MG63 (cell line): ENCODE measurements at regions not wholly inside any gene's neighbourhood (a gene's known extent, or its start where the extent isn't known, plus 50 kb on each side); places are given as distances from the start of the nearest gene placed in this dataset.

Source experiments
- DNase-seq: peaks from one replicate; pipeline ENCODE4 v3.0.0-alpha.2; 2020
- H3K27me3 ChIP-seq: fragments of 250-450 bp; sonication (Bioruptor Pico); 2 replicates; pipeline ENCODE4 v1.5.1; 2020; ENCODE audit warnings: mild to moderate bottlenecking, moderate library complexity
- H3K36me3 ChIP-seq: fragments of 250-450 bp; sonication (Bioruptor Pico); 2 replicates; pipeline ENCODE4 v1.5.1; 2020; ENCODE audit warnings: mild to moderate bottlenecking, moderate library complexity
- H3K4me3 ChIP-seq: fragments of 250-450 bp; sonication (Bioruptor Pico); 2 replicates; pipeline ENCODE4 v1.5.1; 2020; ENCODE audit warnings: mild to moderate bottlenecking, moderate library complexity
- H3K9me3 ChIP-seq: fragments of 250-450 bp; sonication (Bioruptor Pico); 2 replicates; pipeline ENCODE4 v1.5.1; 2020; ENCODE audit warnings: mild to moderate bottlenecking, moderate library complexity

DNA sequence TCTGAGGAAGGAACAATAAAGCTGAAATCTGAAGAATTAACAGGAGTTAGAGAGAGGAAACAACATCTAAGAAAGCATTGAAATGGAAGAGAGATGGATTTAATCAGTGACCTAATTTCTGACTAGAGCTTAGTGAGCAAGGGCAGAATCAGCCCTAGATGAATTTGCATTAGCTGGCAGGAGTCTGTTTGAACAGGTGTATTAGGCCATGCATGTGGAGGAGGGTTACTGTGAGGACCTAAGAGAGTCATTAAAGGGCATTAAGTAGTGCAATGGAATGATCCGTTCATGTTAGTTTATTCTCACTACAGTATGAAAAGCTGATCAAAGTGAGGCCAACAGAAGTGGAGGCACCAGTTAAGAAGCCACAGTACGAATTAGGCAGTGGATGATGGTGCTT lies 285.3 kb downstream of the GRB14 start:
- no peak overlapping the region for H3K4me3 ChIP-seq
- H3K9me3 ChIP-seq, result no peaks in the 10 kb centered on the region
- H3K27me3 ChIP-seq, result no peaks in the 10 kb centered on the region
- DNase-seq, result no peak
- no peaks in the 10 kb centered on the region for H3K36me3 ChIP-seq

DNA sequence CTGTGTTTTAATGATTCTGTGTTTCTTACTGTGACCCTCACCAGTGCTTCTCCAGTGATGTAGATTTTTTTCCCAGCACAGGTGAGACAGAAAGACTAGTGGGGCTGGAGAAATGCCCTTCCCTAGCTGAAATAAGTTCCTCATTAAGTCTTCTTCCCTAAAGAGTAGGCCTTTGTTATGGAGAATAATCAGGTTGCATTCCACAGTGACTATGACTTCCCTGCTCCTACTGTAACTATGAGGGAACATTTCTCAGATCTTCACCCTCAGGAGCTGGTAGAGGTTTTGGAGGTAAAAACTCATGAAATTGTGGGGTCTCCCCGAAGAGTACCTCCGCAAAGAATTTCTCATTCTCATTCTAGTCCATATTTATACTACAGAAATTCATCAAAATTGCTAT lies 286.2 kb downstream of the GRB14 start:
- H3K9me3 ChIP-seq, result no peaks in the 10 kb centered on the region
- H3K36me3 ChIP-seq, result no peaks in the 10 kb centered on the region
- DNase-seq, result no peak
- H3K27me3 ChIP-seq, result no peaks in the 10 kb centered on the region
- no peak overlapping the region for H3K4me3 ChIP-seq

DNA sequence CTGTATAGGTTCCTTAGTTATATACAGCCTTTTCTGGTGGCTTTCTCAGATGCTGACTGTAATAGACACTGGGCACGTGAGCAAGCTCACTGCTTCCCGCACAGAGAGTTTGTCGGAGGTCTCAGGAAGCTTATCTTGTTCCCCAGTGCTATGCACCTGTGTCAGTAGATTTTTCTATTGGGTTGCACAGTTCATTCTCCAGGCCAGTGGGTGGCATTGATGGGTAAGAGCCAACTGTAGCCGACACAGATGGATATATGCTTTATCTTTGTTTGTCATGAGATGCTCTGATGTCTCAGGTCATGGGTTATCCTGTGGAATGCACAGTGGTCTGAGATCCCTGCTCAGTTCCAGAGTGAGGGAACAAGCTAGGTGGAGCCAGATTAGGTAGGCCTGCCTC lies 293.0 kb downstream of the GRB14 start:
- H3K9me3 ChIP-seq, result no peaks in the 10 kb centered on the region

DNA sequence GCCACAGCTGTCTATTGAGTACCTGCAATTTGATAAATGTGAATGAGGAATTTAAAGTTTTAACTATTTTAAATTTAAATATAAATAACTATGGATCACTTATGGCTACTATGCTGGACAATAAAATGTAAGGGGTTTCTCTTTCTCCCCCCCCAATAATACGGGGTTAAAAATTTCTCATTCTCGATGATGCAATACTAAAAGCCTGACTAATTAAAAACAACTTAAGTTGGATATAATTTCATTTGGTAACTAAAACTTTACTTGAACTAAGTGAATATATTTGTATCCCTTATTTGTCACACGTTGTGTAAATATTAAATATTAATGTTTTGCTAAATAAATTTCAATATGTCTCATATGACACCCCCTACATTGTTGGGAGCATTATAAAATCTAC lies 297.3 kb downstream of the GRB14 start:
- DNase-seq, result no peak
- Histone ChIP-seq H3K36me3 (no peaks in the 10 kb centered on the region), H3K9me3 (no peaks in the 10 kb centered on the region; the same call in 1 of the 2 replicates), H3K27me3 (no peaks in the 10 kb centered on the region), H3K4me3 (no peak overlapping the region)

More for the DNA sequence above, 293.0 kb downstream of the GRB14 start:
- Histone ChIP-seq H3K36me3 (no peaks in the 10 kb centered on the region), H3K27me3 (no peaks in the 10 kb centered on the region), H3K4me3 (no peak overlapping the region)
- no peak for DNase-seq

DNA sequence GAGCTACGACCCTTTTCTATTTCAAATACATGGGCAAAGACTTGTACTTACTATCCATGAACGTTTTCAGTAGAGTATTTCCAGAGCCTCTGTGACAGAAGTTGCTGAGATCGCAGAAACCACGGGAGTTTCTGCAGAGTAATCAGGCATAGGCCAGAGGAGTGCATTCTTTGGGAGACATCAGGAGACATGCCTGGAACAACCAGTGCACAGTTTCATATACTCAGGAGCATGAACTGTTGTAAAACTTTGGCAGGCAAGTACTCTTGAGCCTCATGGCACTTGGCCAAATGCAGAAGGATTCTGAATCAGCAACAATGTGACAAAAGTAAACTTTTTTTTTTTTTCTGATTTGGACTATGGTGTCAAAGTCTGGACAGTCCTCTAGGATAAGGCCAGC lies 307.1 kb downstream of the GRB14 start:
- no peaks in the 10 kb centered on the region for H3K36me3 ChIP-seq
- DNase-seq, result peak; percentile 6
- H3K4me3 ChIP-seq, result no peak overlapping the region
- H3K27me3 ChIP-seq, result no peaks in the 10 kb centered on the region
- H3K9me3 ChIP-seq, result no peaks in the 10 kb centered on the region

DNA sequence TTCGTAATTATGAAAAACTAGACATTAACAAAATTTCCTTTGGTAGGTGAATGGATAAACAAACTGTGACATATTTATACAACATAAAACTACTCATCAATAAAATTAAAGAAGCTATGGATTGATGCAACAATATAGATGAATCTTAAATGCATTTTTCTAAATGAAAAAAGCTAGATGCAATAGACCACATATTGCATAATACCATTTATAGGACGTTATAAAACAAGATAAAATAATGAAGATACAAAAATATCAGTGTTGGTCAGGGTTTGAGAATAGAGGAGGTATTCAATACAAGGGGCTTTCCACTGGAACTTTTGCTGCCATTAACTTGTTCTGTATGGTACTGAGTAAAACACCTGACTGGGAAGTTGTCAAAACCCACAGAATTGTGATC lies 314.4 kb downstream of the GRB14 start:
- no peak for DNase-seq
- Histone ChIP-seq H3K9me3 (no peaks in the 10 kb centered on the region), H3K36me3 (no peaks in the 10 kb centered on the region), H3K27me3 (no peaks in the 10 kb centered on the region), H3K4me3 (no peak overlapping the region)

DNA sequence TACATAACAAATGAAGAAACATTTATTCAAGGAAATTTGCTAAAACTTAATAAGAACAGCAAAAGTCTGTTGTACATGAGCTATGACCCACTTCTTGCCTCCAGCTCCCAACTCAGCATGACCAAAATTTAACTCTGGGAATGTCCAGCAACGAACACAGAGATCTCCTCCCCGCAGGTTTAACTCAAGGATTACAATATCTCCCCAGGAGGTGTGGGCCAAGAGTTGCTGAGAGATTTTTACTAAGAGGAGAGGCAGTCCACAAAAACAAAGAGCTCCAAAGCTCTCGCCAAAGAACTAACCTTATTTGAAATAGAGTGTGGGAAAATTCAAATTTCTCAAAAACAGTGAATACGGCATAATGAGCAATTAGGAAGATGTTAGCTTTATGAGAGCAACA lies 318.5 kb downstream of the GRB14 start:
- Histone ChIP-seq H3K4me3 (no peak overlapping the region), H3K9me3 (no peaks in the 10 kb centered on the region), H3K36me3 (no peaks in the 10 kb centered on the region), H3K27me3 (no peaks in the 10 kb centered on the region)
- DNase-seq, result no peak

DNA sequence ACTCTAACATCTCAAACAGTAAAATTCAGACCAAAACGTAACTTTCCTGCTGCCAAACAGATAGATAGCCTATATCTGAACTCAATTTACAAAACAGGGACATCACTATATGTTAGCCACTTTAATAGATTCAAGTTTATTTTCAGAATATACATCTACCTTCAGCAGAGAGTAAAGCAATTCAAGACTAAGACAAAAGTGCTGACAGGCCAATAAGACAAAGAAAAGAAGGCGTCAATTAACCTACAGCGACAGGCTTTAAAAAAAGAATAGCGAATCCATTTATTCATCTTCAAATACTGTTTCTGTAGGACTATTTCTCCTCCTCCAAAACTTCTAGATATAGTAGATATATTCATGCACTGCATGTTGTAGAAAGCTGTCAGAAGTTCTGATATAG lies 333.0 kb downstream of the GRB14 start:
- Histone ChIP-seq H3K36me3 (no peaks in the 10 kb centered on the region), H3K4me3 (no peak overlapping the region), H3K27me3 (no peaks in the 10 kb centered on the region), H3K9me3 (peaks cover 2% of the 10 kb centered on the region; the same call in 1 of the 2 replicates)
- no peak for DNase-seq

DNA sequence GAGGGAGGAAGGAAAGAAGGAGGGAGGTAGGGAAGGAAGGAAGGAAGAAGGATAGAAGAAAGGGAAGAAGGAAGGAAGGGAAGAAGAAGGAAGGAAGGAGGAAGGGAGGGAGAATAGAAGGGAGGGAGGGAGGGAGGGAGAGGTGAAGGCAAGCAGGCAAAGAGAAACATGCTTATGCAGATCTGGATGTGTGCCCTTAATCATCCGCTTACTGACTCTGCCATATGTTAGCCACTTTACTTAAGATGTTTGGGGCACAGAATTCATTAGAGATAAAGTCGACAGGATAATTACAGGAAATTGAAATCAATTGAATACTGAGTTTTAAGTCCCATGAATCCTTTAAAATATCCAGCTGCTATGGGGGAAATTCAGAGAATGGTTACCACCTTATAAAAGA lies 334.2 kb downstream of the GRB14 start:
- no peaks in the 10 kb centered on the region for H3K36me3 ChIP-seq

DNA sequence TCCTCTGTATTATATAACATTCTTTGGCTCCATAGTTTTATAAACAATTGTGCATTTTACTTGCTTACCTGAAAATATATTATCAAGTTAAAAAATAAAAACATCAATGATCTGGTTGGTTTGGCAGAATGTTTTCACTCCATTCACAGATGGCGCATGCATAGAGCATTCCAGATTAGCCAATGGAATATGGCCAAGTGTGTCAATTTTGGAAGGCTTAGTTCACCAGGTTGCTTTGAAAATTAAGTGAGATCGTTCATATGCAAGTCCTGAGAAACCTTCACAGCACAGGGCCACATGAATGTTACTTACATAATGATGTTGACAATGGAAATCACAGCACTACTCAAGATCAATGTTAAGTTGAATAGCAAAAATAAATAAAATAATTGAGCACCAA lies 335.7 kb downstream of the GRB14 start:
- no peak for DNase-seq
- Histone ChIP-seq H3K9me3 (peaks cover 2% of the 10 kb centered on the region; the same call in 1 of the 2 replicates), H3K36me3 (no peaks in the 10 kb centered on the region), H3K27me3 (no peaks in the 10 kb centered on the region), H3K4me3 (no peak overlapping the region)

More for the DNA sequence above, 334.2 kb downstream of the GRB14 start:
- DNase-seq, result no peak
- Histone ChIP-seq H3K9me3 (peaks cover 2% of the 10 kb centered on the region; the same call in 1 of the 2 replicates), H3K4me3 (no peak overlapping the region), H3K27me3 (no peaks in the 10 kb centered on the region)

DNA sequence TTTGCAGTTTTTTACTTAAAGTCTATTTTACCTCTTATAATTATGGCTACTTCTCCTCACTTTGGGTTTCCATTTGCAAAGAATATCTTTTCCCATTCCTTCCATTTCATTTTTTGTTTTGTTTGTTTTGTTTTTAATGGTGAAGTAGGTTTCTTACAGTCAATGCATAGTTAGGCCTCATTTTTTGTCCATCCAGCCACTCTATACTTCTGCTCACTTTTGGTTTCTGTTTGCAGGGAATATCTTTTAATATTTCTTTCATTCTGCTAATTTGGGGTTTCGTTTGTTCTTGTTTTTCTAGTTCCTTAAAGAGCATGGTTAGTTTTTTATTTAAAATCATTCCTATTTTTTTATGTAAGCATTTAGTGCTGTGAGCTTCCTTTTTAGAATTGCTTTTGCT lies 339.4 kb downstream of the GRB14 start:
- H3K9me3 ChIP-seq, result no peaks in the 10 kb centered on the region
- no peaks in the 10 kb centered on the region for H3K27me3 ChIP-seq
- no peak overlapping the region for H3K4me3 ChIP-seq
- no peaks in the 10 kb centered on the region for H3K36me3 ChIP-seq
- no peak for DNase-seq

DNA sequence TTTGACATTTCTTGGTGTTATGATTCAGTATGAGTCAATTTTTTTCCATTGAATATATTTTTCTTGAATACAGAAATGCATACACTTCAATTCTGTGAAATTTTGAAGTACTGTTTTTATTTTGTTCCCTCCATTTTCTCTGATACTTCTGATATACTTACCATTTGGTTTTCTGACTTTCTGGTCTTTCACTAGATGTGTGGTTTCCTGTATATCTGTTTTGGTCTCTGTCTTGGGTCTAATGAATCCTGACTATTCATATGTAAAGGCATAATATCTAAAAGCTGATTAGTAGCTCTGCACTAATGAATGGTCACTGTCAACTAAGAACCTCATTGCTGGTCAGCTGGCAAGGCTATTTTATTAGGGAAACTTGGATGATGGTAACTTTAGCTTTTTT lies 345.6 kb downstream of the GRB14 start:
- no peaks in the 10 kb centered on the region for H3K27me3 ChIP-seq
- no peak for DNase-seq
- H3K9me3 ChIP-seq, result no peaks in the 10 kb centered on the region
- H3K36me3 ChIP-seq, result no peaks in the 10 kb centered on the region
- no peak overlapping the region for H3K4me3 ChIP-seq

DNA sequence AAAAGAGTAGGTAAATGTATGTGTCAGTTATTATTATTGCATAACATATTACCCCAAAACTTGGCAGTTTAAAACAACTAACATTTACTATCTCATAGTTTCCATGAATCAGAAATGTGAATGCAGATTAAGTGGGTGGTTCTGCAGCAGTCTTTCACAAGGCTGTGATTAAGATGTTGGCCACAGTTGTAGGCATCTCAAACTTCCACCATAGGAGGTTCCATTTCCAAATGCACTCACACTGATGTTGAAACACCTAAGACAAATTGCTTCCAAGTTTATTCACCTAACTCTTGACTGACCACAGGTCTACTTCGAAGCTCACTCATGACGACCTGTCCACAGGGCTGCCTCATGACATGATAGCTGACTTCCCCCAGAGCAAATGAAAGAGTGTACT lies 360.8 kb downstream of the GRB14 start:
- H3K27me3 ChIP-seq, result no peaks in the 10 kb centered on the region
- peak; percentile 13 for DNase-seq
- no peak overlapping the region for H3K4me3 ChIP-seq
- H3K9me3 ChIP-seq, result no peaks in the 10 kb centered on the region
- H3K36me3 ChIP-seq, result no peaks in the 10 kb centered on the region

DNA sequence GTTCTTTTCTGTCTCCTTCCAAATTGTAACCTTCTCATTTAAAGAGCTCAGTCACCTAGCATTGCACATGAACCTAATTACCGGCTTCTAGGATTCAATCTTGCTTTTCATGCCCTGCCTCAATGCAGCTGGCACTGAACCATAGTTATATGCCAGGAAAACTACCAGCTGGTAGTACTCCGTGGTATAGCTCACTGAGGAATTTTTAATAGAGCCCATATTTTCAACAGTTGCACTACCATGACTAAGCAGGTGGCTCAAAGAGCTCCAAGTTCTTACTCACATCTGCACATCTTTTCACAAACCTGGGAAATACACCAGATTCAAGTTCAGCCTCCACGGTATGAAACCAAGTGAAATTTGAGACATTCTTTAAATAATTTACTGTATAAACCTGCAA lies 363.5 kb downstream of the GRB14 start:
- peak; percentile 49 for DNase-seq

DNA sequence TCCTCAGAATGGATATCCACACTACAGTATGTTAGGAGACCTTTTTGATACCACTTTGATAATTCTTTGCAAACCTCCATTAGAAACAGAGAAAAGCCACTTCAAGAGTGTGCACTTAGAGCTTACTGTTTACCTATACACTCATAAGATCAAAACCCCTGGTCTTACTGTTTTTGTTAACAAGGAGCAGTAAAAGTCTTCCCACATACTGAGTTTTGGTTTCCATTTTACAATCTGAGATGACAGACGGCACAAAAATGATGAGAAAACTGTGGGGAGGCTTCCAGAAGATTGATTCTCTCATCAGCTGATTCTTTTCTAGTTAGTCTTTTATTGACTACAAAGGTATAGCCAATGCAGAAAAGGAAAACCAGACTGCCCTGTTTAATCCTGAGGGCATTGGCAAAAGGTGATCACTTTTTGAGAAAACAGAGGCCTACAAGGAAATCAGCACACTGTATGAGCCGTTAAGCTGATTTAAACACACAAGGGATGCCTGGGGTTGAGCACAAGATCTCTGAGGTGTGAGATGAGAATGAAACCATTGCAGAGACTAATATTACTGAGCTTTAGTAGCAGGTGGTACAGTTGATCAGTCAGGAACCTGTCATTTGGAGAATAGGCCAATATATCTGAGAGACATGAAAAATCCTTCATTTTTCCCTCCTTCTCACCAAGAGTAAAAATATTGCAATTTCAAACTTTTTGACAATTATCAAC lies 368.6 kb downstream of the GRB14 start:
- Histone ChIP-seq H3K9me3 (no peaks in the 10 kb centered on the region), H3K27me3 (no peaks in the 10 kb centered on the region), H3K4me3 (no peak overlapping the region), H3K36me3 (no peaks in the 10 kb centered on the region)
- no peak for DNase-seq

More for the DNA sequence above, 363.5 kb downstream of the GRB14 start:
- Histone ChIP-seq H3K27me3 (no peaks in the 10 kb centered on the region), H3K36me3 (no peaks in the 10 kb centered on the region), H3K9me3 (no peaks in the 10 kb centered on the region), H3K4me3 (no peak overlapping the region)

DNA sequence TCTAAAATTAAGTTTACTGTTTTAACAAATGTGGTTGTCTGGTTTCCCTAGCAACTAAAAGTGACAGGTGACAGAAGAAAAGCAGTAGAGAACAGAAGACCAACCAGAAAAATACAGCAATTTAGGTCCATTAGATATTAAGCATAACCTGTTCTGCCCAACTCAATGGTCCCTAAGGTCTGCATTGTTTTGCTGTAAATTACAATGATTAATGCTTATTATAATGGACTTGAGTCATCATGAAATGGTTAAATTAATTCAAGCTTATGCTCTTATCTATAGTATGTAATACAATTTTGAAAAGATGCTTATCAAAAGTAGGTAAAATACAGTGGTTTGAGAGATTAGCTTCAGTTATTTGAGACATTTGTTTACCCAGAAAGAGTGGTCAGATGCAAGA lies 378.0 kb downstream of the GRB14 start:
- Histone ChIP-seq H3K4me3 (no peak overlapping the region), H3K36me3 (no peaks in the 10 kb centered on the region), H3K27me3 (no peaks in the 10 kb centered on the region), H3K9me3 (no peaks in the 10 kb centered on the region)
- DNase-seq, result no peak

DNA sequence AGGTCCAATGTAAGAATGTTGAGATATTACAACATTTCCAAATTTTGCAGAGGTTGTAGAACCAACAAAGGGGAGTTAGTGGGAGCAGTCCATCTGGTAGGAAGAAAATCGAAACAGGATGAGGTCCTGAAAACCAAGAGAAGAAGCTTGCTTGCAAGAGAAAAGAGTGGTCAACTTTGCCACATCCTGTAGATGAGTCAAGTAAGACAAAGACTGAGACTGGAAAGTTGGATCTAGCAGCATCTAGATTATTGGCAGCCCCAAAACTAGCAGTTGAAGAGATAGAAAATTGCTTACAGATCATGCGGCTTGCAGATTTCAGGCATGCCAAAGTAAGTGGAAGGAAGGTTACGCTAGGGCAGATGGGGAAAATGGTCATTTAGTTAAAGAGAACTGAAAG lies 378.9 kb downstream of the GRB14 start:
- no peak overlapping the region for H3K4me3 ChIP-seq
- DNase-seq, result no peak
- no peaks in the 10 kb centered on the region for H3K9me3 ChIP-seq
- H3K36me3 ChIP-seq, result no peaks in the 10 kb centered on the region
- no peaks in the 10 kb centered on the region; the same call in 1 of the 2 replicates for H3K27me3 ChIP-seq

DNA sequence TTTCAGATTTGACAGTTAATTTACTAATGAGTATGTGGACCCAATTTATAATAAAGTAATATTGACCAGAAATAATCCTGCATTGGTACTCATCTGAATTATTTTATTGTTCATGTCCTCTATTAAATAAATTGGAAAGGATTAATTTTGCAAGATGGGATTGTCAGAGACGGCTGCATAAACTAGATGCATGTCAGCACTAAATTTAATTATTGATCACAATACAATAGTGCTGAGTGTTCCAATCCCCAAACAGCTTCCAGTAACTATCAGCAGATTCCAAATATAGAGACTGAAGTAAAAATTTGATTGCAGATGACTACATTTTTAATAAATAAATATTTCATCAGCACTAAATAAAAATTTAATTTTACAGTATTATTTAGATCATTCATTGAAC lies 387.2 kb downstream of the GRB14 start:
- H3K36me3 ChIP-seq, result no peaks in the 10 kb centered on the region
- no peak overlapping the region for H3K4me3 ChIP-seq
- DNase-seq, result no peak
- H3K27me3 ChIP-seq, result no peaks in the 10 kb centered on the region; the same call in 1 of the 2 replicates
- no peaks in the 10 kb centered on the region for H3K9me3 ChIP-seq
